ENCODE measurements at regions not wholly inside any gene's neighbourhood (a gene's known extent, or its start where the extent isn't known, plus 50 kb on each side); places are given as distances from the start of the nearest gene placed in this dataset.

DNA sequence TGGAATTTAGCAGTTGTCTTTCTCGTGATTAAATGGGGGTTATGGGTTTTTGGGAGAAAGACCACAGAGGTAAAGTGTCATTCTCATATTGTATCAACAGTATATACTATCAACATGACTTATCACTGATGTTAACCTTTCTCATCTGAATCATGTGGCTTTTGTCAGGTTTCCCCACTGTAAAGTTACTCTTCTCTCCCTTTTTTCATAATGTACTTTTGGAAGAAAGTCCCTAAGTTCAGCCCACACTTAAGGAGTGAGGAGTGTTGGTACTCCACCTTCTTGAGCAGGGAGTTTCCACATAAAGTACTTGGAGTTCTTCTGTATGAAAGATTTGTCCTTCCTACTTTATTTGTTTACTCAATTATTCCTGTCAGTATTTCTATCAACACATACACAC lies 169.9 kb downstream of the ZNF330 start:
- intact Hi-C loops (cut with micrococcal nuclease; ENCODE audit: unreplicated experiment), result no loop called here
- Histone ChIP-seq H3K27me3 (ENCODE audit: control insufficient read depth in 1 of 2, insufficient read depth in 2 of 2, low read length in 2 of 2) (no peaks in the 10 kb centered on the region; a peak in 1 of 5 replicates), H3K27ac (ENCODE audit: extremely low read length, insufficient read depth, low read length) (no peak overlapping the region), H4K20me1 (ENCODE audit: insufficient read depth, low read length) (no peaks in the 10 kb centered on the region), H3K4me2 (ENCODE audit: low read depth, low read length) (no peak overlapping the region), H3K79me2 (ENCODE audit: insufficient read depth, low read length) (no peaks in the 10 kb centered on the region), H3K4me1 (ENCODE audit: insufficient read depth, low read length) (no peaks in the 10 kb centered on the region), H3K36me3 (replicated peaks in 1 of 2; ENCODE audit: control insufficient read depth in 1 of 2, insufficient read depth in 2 of 2, low read length in 2 of 2) (no peaks in the 10 kb centered on the region), H3K4me3 (replicated peaks in 1 of 3; ENCODE audit: insufficient read depth in 1 of 3, low read depth in 2 of 3, low read length in 3 of 3) (no peak overlapping the region), H2AFZ (ENCODE audit: low read length) (no peak overlapping the region), H3K9me3 (ENCODE audit: low read length) (no peaks in the 10 kb centered on the region), H3K9ac (ENCODE audit: insufficient read depth, low read depth, low read length) (no peak overlapping the region)
- DNase-seq (ENCODE audit: low spot score) (no peak), ATAC-seq (no peak), FAIRE-seq (no peak)
- no peak for TF ChIP-seq GABPB1 (CRISPR knock-in tag; IDR thresholded peaks at IDR 0.05)
- TF ChIP-seq ZNF724P (CRISPR knock-in tag; IDR thresholded peaks at IDR 0.05; ENCODE audit: borderline replicate concordance), result no peak
- TF ChIP-seq RXRB (CRISPR knock-in tag; IDR thresholded peaks at IDR 0.05; ENCODE audit: borderline replicate concordance), result no peak
- TF ChIP-seq FOXC1 (CRISPR knock-in tag; IDR thresholded peaks at IDR 0.05; ENCODE audit: borderline replicate concordance), result no peak
- BruUV-seq (replicated peaks), result no TSS peak
- 3% methylated on average over 1 of the region's 1 CpG for WGBS (ENCODE audit: low lambda C conversion rate)
- in situ Hi-C loops (cut with HindIII; ENCODE audit: extremely low pct_ligation_motif_present, low pct_unique_long_range_greater_than_20kb), result no loop called here
- ChIA-PET POLR2A (no interaction called here), CTCF (ENCODE audit: low intra/inter-chr PET ratio, low total read pairs) (no interaction called here)

DNA sequence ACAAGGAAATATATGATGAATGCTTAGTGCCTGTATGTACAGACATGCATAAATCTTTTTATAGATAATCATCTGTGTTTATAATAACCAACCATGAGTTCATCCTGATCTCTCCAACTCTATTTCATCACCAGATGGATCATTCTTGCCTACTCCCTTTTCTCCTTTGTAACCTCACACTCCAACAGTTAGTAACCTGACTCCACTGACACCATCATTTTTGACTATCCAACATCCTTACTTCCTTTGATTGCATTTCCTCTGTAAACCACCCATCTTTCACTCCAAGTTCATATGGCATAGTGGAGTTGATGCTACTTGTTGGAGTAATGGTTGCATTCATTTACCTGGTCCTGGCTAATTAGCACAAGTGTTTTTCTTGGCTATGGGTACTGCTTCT lies 170.6 kb downstream of the ZNF330 start:
- H3K4me2 ChIP-seq (ENCODE audit: low read depth, low read length), result no peak overlapping the region
- FAIRE-seq (no peak), DNase-seq (ENCODE audit: low spot score) (no peak), ATAC-seq (no peak)
- H2AFZ ChIP-seq (ENCODE audit: low read length), result no peak overlapping the region
- no peaks in the 10 kb centered on the region for H4K20me1 ChIP-seq (ENCODE audit: insufficient read depth, low read length)
- BruUV-seq (replicated peaks), result no TSS peak
- no peak overlapping the region for H3K4me3 ChIP-seq (replicated peaks in 1 of 3; ENCODE audit: insufficient read depth in 1 of 3, low read depth in 2 of 3, low read length in 3 of 3)
- H3K27me3 ChIP-seq (ENCODE audit: control insufficient read depth in 1 of 2, insufficient read depth in 2 of 2, low read length in 2 of 2), result no peaks in the 10 kb centered on the region; a peak in 1 of 5 replicates
- intact Hi-C loops (cut with micrococcal nuclease; ENCODE audit: unreplicated experiment) (no loop called here), in situ Hi-C loops (cut with HindIII; ENCODE audit: extremely low pct_ligation_motif_present, low pct_unique_long_range_greater_than_20kb) (no loop called here)
- ChIA-PET CTCF (ENCODE audit: low intra/inter-chr PET ratio, low total read pairs) (no interaction called here), POLR2A (no interaction called here)
- no peaks in the 10 kb centered on the region for H3K79me2 ChIP-seq (ENCODE audit: insufficient read depth, low read length)
- no peaks in the 10 kb centered on the region for H3K36me3 ChIP-seq (replicated peaks in 1 of 2; ENCODE audit: control insufficient read depth in 1 of 2, insufficient read depth in 2 of 2, low read length in 2 of 2)
- no peaks in the 10 kb centered on the region for H3K9me3 ChIP-seq (ENCODE audit: low read length)
- H3K9ac ChIP-seq (ENCODE audit: insufficient read depth, low read depth, low read length), result no peak overlapping the region
- no peak overlapping the region for H3K27ac ChIP-seq (ENCODE audit: extremely low read length, insufficient read depth, low read length)
- H3K4me1 ChIP-seq (ENCODE audit: insufficient read depth, low read length), result no peaks in the 10 kb centered on the region
- TF ChIP-seq GMEB1 (CRISPR knock-in tag; IDR thresholded peaks at IDR 0.05; ENCODE audit: borderline replicate concordance) (no peak), MTF1 (CRISPR knock-in tag; IDR thresholded peaks at IDR 0.05) (no peak), MTA3 (CRISPR knock-in tag; IDR thresholded peaks at IDR 0.05) (no peak), THRA (CRISPR knock-in tag; IDR thresholded peaks at IDR 0.05; ENCODE audit: borderline replicate concordance) (no peak), ISL2 (CRISPR knock-in tag; IDR thresholded peaks at IDR 0.05) (no peak)
- TF ChIP-seq, protein P1, sequence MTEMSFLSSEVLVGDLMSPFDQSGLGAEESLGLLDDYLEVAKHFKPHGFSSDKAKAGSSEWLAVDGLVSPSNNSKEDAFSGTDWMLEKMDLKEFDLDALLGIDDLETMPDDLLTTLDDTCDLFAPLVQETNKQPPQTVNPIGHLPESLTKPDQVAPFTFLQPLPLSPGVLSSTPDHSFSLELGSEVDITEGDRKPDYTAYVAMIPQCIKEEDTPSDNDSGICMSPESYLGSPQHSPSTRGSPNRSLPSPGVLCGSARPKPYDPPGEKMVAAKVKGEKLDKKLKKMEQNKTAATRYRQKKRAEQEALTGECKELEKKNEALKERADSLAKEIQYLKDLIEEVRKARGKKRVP (CRISPR knock-in tag; IDR thresholded peaks at IDR 0.05), result no peak
- TF ChIP-seq, protein P2, sequence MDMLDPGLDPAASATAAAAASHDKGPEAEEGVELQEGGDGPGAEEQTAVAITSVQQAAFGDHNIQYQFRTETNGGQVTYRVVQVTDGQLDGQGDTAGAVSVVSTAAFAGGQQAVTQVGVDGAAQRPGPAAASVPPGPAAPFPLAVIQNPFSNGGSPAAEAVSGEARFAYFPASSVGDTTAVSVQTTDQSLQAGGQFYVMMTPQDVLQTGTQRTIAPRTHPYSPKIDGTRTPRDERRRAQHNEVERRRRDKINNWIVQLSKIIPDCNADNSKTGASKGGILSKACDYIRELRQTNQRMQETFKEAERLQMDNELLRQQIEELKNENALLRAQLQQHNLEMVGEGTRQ (IDR thresholded peaks at IDR 0.05; ENCODE audit: low read depth, low read length), result no peak
- TF ChIP-seq, protein P2 (CRISPR knock-in tag; IDR thresholded peaks at IDR 0.05; ENCODE audit: borderline replicate concordance), result no peak
